A549 (cell line): ENCODE measurements at regions not wholly inside any gene's neighbourhood (a gene's known extent, or its start where the extent isn't known, plus 50 kb on each side); places are given as distances from the start of the nearest gene placed in this dataset.

Source experiments
- CEBPB ChIP-seq, 2 experiments: fragments of >200 bp in 1 of 2; sonication (Bioruptor Twin) in 1 of 2; formaldehyde crosslinking in 1 of 2; IDR thresholded peaks; 2 replicates each; pipeline ENCODE4 v1.6.1; 2012 to 2016
- CTCF ChIP-seq: fragments of >200 bp; sonication (Bioruptor Twin); formaldehyde crosslinking; IDR thresholded peaks from 3 replicates; pipeline ENCODE4 v1.5.1; 2016
- HMGXB4 ChIP-seq: fragments of 250-450 bp; sonication (Bioruptor Pico); IDR thresholded peaks from 2 replicates; pipeline ENCODE4 v1.5.0; 2021; ENCODE audit warnings: mild to moderate bottlenecking, moderate library complexity, borderline replicate concordance
- MAZ ChIP-seq: fragments of 150-350 bp; IDR thresholded peaks from 2 replicates; pipeline ENCODE4 v1.6.1; 2014; ENCODE audit warnings: antibody characterized with exemption, low read depth, low read length, borderline replicate concordance
- MYC ChIP-seq: IDR thresholded peaks from 2 replicates; pipeline ENCODE4 v1.6.1; 2012; ENCODE audit warnings: mild to moderate bottlenecking, inconsistent platforms, low read length, improper control_type of control experiment, borderline replicate concordance
- NR3C1 ChIP-seq: fragments of >200 bp; sonication (Bioruptor Twin); formaldehyde crosslinking; IDR thresholded peaks from 3 replicates; pipeline ENCODE4 v1.6.1; 2017
- RAD21 ChIP-seq, 2 experiments: fragments of >200 bp in 1 of 2; sonication (Bioruptor Twin) in 1 of 2; formaldehyde crosslinking in 1 of 2; IDR thresholded peaks in 1 of 2; conservative IDR thresholded peaks in 1 of 2; 2 replicates in 1 of 2; 3 replicates in 1 of 2; pipeline ENCODE4 v1.6.1; 2012 to 2018; ENCODE audit warnings: inconsistent platforms in 1 of 2
- REST ChIP-seq: fragments of 200-600 bp; sonication (generic); IDR thresholded peaks from 2 replicates; pipeline ENCODE4 v1.6.1; 2016; ENCODE audit warnings: antibody characterized with exemption, mild to moderate bottlenecking, moderate library complexity
- RFX5 ChIP-seq: fragments of 450-650 bp; IDR thresholded peaks from 2 replicates; pipeline ENCODE4 v1.7.1; 2014; ENCODE audit warnings: antibody characterized with exemption, mild to moderate bottlenecking, moderate library complexity
- USF2 ChIP-seq: fragments of 450-650 bp; IDR thresholded peaks from 2 replicates; pipeline ENCODE4 v1.6.1; 2014; ENCODE audit warnings: antibody characterized with exemption
- ZC3H11A ChIP-seq: fragments of 450-650 bp; IDR thresholded peaks from 2 replicates; pipeline ENCODE4 v1.6.1; 2014; ENCODE audit warnings: antibody characterized with exemption, mild to moderate bottlenecking

GRCh38 chr7:10474048-10474447, 499.6 kb upstream of the PHF14 start:
- TF ChIP-seq CTCF (no peak), RFX5 (no peak), HMGXB4 (CRISPR knock-in tag) (no peak), CEBPB (IDR thresholded peaks at IDR 0.05) (no peak), USF2 (no peak), ZC3H11A (no peak), REST (no peak), NR3C1 (no peak), MYC (no peak), MAZ (no peak), RAD21 (conservative IDR thresholded peaks at IDR 0.05 in 1 of 2, IDR thresholded peaks at IDR 0.05 in 1 of 2) (no peak)
